Fibroblast of gingiva (primary cell): ENCODE measurements at regions not wholly inside any gene's neighbourhood (a gene's known extent, or its start where the extent isn't known, plus 50 kb on each side); places are given as distances from the start of the nearest gene placed in this dataset.
"Not testable (repeated sequence)": the region's sequence is repeated elsewhere in the genome, so short reads cannot be mapped to it uniquely, and the experiment has no call there.

Source experiments
- DNase-seq: peaks from one replicate; pipeline ENCODE4 v3.0.0-alpha.2; 2011; ENCODE audit warnings: low read depth

- DNase-seq = no peak
Observed at GRCh38 chr17:71864755-71865154, 256.1 kb upstream of the SOX9 start.

GRCh38 chr17:71866095-71866494, 254.7 kb upstream of the SOX9 start:
- no peak for DNase-seq

DNA sequence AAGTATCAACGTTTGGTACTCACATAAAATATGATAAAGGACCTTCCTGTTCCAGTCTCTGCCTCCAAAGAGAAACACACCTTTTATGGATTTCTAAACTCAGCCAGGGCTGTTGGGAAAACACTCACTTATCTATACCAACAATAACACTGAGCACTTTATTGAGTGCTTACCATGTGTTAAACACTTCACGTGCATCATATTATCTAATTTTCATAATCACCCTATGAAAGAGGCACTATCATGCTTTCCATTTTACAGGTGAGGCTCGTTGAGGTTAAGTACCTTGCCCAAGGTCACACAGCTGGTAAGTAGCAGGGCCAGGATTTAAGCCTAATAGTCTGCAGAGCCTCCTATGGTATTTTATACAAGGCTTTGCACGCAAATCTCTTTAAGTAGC, 251.5 kb upstream of the SOX9 start:
- DNase-seq = no peak

DNA sequence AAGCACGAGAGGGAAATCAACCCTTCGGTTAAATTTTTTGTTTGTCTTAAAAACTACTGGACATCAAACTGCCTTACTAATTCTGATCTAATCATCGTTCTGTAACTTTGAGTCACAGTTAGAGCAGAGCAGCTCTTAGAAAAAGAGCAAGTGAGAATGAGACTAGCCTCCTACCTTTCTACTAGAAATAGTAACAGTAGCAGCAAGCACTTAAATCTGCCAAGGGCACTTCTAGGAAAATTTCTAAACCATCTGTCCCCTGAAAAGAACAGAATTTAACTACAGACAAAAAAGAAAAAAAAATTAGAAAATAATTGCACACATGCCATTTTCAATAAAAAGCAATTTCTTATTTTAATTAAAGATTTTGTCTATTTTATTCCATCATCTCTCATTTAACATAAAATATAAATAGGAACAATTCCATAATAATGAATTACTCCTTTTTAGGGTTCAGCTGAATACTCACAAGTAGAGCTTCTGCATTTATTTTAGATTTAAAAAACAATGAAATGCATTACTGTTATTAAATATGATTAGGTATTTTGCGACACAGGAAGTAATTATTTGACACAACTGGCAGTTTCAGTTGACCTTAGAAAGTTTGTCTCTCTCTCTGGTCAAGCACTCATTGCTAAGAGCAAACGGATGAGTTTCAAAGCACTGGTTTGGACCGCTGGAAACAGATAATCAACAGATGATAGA, 250.8 kb upstream of the SOX9 start:
- no peak for DNase-seq

DNA sequence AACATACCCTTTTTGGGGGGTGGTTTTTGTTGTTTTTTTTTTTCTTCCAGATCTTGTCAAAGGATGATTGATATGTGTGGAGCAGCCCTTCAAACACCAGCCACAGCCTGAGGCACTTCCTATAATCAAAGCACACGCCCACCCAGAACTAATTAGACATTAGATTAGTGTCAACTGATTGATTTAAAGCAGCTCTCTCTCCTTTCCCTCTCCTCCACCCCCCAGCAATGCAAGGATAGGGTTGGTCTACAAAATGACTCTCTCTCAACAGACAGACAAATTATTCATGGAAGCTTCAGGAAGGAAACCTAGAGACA, 250.3 kb upstream of the SOX9 start:
- DNase-seq = no peak

GRCh38 chr17:71872843-71873485, 247.9 kb upstream of the SOX9 start:
- no peak for DNase-seq

GRCh38 chr17:71874773-71875172, 246.0 kb upstream of the SOX9 start:
- not testable (repeated sequence) for DNase-seq

- no peak for DNase-seq
Observed at GRCh38 chr17:71878271-71878670, 242.5 kb upstream of the SOX9 start.

DNA sequence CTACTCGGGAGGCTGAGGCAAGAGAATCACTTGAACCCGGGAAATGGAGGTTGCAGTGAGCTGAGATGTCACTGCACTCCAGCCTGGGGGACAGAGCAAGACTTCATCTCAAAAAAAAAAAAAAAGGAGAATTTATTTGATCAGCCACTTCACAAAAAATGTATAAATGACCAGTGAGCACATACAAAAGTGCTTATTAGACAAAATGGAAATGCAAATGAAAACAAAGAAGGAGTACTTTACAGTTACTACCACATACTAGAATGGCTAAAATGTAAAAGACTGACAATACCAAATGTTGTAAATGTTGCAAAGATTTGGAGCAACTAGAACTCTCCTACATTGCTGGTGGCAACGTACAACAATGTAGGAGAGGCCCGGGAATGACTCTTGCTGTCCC, 241.8 kb upstream of the SOX9 start:
- DNase-seq = no peak

GRCh38 chr17:71881041-71881440, 239.8 kb upstream of the SOX9 start:
- no peak for DNase-seq

DNA sequence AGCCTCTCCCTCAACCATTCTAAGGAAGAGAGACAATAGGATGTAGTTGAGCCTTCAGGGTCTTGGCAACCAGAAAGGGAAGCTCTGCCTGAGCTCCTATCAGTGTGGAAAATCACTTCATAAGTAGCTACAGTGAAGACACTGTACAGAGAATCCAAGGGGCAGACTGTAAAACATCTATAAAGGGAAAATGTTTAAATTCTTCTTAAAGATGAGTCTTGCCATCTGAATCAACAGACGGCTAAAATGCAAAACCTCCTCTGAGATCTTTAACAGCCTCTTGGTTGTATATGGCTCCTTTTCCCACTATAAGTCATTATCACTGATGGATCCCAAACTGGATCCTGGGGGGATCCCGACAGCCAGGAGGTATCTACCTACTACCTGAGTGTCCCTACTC, 239.2 kb upstream of the SOX9 start:
- no peak for DNase-seq

DNA sequence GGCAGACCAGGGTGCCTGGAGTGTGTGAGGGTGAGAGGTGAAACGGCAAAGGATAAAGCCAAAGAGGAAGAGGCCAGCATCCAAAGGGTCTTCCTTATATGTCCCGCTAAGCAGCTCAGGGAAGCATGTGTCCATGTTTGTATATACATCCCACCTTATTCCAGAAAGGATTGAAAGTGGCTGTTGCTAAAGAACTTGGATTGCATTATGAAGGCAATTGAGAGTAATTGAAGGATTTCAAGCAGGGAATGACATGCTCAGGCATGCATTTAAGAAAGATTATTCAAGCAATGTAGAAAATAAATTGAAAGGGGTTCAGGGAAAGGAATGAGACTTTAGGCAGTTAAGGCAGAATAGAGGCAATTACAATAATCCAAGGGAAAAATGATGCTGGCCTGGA, 237.6 kb upstream of the SOX9 start:
- DNase-seq = no peak

DNA sequence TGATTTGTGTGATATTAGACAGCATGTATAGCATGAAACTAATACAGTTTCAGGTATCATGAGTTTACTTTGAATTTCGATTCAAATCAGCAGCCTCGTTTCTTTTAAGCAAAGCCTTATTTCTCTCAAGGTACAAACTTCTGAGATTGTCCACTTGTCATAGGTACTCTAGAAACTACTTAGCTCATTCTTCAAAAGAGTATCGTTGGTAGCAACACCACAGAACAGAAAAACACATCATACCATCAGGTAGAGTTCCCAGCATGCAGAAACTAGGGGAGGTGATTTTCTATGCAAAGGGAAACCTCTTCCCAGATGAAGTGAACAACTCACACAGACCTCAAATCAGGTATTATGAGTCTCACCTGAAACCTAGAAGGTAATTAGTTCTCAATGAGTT, 237.0 kb upstream of the SOX9 start:
- DNase-seq = no peak

GRCh38 chr17:71885662-71886061, 235.2 kb upstream of the SOX9 start:
- DNase-seq = no peak

- DNase-seq = no peak
Observed at GRCh38 chr17:71899317-71899716, 221.5 kb upstream of the SOX9 start.

DNA sequence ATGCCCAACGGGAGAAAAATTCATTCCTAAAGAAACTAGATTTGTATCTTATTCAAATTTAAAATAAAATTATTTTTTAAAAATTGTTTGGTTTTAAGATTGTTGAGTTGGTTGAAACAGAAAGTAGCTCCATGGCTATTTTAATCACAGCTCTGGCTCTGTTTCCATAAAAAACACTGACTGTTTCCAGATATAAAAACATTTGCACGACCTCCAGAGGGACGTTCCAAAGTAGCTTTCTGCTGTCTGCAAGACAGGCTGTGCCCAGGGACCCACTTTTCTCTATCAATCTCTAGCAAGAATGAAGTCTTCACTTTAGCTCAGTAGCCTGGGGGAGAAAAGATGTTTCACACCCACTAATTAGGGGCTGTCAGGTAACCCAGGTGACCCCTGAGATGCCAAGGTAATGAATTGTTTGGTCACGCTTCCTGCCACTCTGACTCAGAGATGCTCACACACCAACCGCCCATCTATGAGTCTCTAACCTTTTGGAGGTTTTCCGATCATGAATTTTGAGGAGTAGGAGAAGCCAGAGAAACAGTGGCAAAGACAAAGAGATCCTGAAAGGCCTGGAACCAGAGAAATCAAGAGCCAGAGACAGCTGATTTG, 220.1 kb upstream of the SOX9 start:
- no peak for DNase-seq

- no peak for DNase-seq
Observed at GRCh38 chr17:71902894-71903506, 217.8 kb upstream of the SOX9 start.

- DNase-seq = no peak
Observed at GRCh38 chr17:71905376-71906031, 215.3 kb upstream of the SOX9 start.

- no peak for DNase-seq
Observed at GRCh38 chr17:71909155-71909554, 211.7 kb upstream of the SOX9 start.

DNA sequence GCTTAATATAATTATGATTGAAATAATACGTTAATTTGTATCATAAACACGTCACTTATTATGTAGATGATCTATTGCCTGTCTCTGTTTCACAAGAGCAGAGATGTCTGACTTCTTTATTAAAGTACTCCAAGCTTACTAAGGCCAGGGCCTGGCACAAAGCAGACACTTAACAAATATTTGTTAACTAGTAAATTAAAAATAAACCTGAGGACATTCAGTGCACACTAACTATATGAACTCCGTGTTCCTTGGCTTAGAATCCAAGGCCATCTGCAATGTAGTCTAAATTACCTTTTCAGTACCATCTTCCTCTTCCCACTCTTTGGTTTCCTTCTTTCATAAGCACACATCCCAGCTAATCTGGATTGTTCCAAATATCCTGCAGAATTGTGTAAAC, 210.8 kb upstream of the SOX9 start:
- DNase-seq = no peak

DNA sequence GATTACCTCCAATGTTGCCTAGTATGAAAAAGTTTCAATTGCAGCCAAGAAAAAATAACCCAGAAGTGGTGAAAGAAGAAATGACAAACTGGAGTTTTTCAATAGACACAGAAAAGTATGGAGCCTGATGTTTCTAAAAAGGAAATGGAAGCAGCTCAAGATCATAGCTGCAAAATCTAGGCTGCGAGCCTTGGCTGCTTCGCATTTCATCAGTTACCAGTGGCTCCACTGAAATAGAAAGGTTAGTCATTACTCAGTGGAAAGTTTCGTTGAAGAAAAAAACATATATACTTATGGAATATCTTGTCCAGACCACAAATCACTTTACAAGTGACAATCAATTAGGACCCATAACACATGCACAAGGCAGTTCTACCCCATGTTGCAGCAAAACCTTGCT, 206.8 kb upstream of the SOX9 start:
- DNase-seq = no peak

GRCh38 chr17:71914812-71915211, 206.0 kb upstream of the SOX9 start:
- no peak for DNase-seq

DNA sequence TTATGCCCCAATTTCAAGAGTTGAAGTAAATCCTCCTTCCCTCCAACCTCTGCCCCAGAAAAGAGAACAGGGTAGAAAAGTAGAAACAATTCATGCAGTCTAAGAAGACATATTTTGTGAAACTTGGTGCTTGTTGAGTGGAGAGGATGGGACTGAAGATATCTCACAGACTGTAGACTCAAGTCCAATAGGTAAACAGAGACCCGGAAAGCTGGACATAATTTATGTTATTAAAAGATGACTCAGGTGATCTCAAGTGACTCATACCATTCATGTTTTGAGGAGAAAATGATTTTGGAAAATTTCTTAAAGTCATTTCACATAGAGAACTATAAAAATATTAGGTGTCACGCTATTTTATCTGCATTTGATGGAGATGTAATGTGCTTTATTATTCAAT, 203.1 kb upstream of the SOX9 start:
- no peak for DNase-seq
